Skeletal muscle satellite cell (primary cell): ENCODE measurements at regions not wholly inside any gene's neighbourhood (a gene's known extent, or its start where the extent isn't known, plus 50 kb on each side); places are given as distances from the start of the nearest gene placed in this dataset.
"Not testable (repeated sequence)": the region's sequence is repeated elsewhere in the genome, so short reads cannot be mapped to it uniquely, and the experiment has no call there.

ENCODE experiments used
- H3K27me3 ChIP-seq: 2 replicates; pipeline ENCODE4 v1.7.0; 2013; ENCODE audit warnings: low read length; ENCODE audit not compliant: control insufficient read depth, insufficient read depth
- H3K36me3 ChIP-seq: 2 replicates; pipeline ENCODE4 v1.7.0; 2013; ENCODE audit warnings: mild to moderate bottlenecking, control low read depth, low read length; ENCODE audit not compliant: insufficient read depth
- H3K4me1 ChIP-seq: 2 replicates; pipeline ENCODE4 v1.7.0; 2013; ENCODE audit warnings: low read length; ENCODE audit not compliant: control insufficient read depth, insufficient read depth
- H3K4me2 ChIP-seq: 2 replicates; pipeline ENCODE4 v1.7.0; 2013; ENCODE audit warnings: mild to moderate bottlenecking, low read length
- H3K4me3 ChIP-seq: 2 replicates; pipeline ENCODE4 v1.7.0; 2013; ENCODE audit warnings: low read length
- H3K9ac ChIP-seq: 2 replicates; pipeline ENCODE4 v1.7.0; 2013; ENCODE audit warnings: mild to moderate bottlenecking, low read depth, low read length, moderate library complexity
- H3K9me3 ChIP-seq: replicated peaks from 2 replicates; pipeline ENCODE4 v1.7.0; 2013; ENCODE audit warnings: mild to moderate bottlenecking, control low read depth, low read length

- Histone ChIP-seq H3K4me1 (peaks cover 21% of the 10 kb centered on the region), H3K27me3 (no peaks in the 10 kb centered on the region), H3K9me3 (no peaks in the 10 kb centered on the region), H3K36me3 (no peaks in the 10 kb centered on the region), H3K4me2 (no peak overlapping the region), H3K4me3 (no peak overlapping the region), H3K9ac (no peak overlapping the region)
Observed at GRCh38 chr9:104992659-104993058, 64.7 kb upstream of the ABCA1 start.

GRCh38 chr9:104993291-104993963 is 65.5 kb upstream of the ABCA1 start:
- Histone ChIP-seq H3K27me3 (no peaks in the 10 kb centered on the region), H3K4me3 (no peak overlapping the region), H3K9ac (no peak overlapping the region), H3K4me1 (peaks cover 21% of the 10 kb centered on the region), H3K4me2 (peak overlapping the region; percentile 22), H3K36me3 (no peaks in the 10 kb centered on the region), H3K9me3 (no peaks in the 10 kb centered on the region)

- no peak overlapping the region for H3K4me3 ChIP-seq
- H3K4me2 ChIP-seq, result no peak overlapping the region
- no peaks in the 10 kb centered on the region for H3K9me3 ChIP-seq
- no peaks in the 10 kb centered on the region for H3K36me3 ChIP-seq
- no peaks in the 10 kb centered on the region for H3K27me3 ChIP-seq
- peaks cover 9% of the 10 kb centered on the region for H3K4me1 ChIP-seq
- no peak overlapping the region for H3K9ac ChIP-seq
Observed at GRCh38 chr9:104997536-104997935, 69.6 kb upstream of the ABCA1 start.

GRCh38 chr9:104999136-104999535 is 71.2 kb upstream of the ABCA1 start:
- Histone ChIP-seq H3K9me3 (no peaks in the 10 kb centered on the region), H3K9ac (no peak overlapping the region), H3K4me3 (no peak overlapping the region), H3K36me3 (no peaks in the 10 kb centered on the region), H3K4me1 (no peaks in the 10 kb centered on the region), H3K27me3 (no peaks in the 10 kb centered on the region), H3K4me2 (no peak overlapping the region)

GRCh38 chr9:105000529-105000928 is 72.6 kb upstream of the ABCA1 start:
- H3K9ac ChIP-seq, H3K9me3 ChIP-seq, H3K36me3 ChIP-seq, H3K4me3 ChIP-seq, H3K4me1 ChIP-seq, H3K4me2 ChIP-seq, H3K27me3 ChIP-seq: not testable (repeated sequence)

GRCh38 chr9:105004466-105005090 is 76.6 kb upstream of the ABCA1 start:
- no peaks in the 10 kb centered on the region for H3K36me3 ChIP-seq
- no peak overlapping the region for H3K9ac ChIP-seq
- no peaks in the 10 kb centered on the region for H3K9me3 ChIP-seq
- peaks cover 18% of the 10 kb centered on the region for H3K4me1 ChIP-seq
- no peak overlapping the region for H3K4me3 ChIP-seq
- no peaks in the 10 kb centered on the region for H3K27me3 ChIP-seq
- H3K4me2 ChIP-seq, result no peak overlapping the region

GRCh38 chr9:105005186-105005585 is 77.2 kb upstream of the ABCA1 start:
- Histone ChIP-seq H3K4me1 (peaks cover 18% of the 10 kb centered on the region), H3K27me3 (no peaks in the 10 kb centered on the region), H3K9me3 (no peaks in the 10 kb centered on the region), H3K4me2 (no peak overlapping the region), H3K4me3 (no peak overlapping the region), H3K36me3 (no peaks in the 10 kb centered on the region), H3K9ac (no peak overlapping the region)

GRCh38 chr9:105006514-105006913 is 78.6 kb upstream of the ABCA1 start:
- H3K27me3 ChIP-seq, result no peaks in the 10 kb centered on the region
- H3K4me2 ChIP-seq, result peak overlapping the region; percentile 47
- no peaks in the 10 kb centered on the region for H3K36me3 ChIP-seq
- no peak overlapping the region for H3K4me3 ChIP-seq
- H3K9ac ChIP-seq, result no peak overlapping the region
- H3K9me3 ChIP-seq, result no peaks in the 10 kb centered on the region
- H3K4me1 ChIP-seq, result peaks cover 18% of the 10 kb centered on the region

- Histone ChIP-seq H3K9ac (peak overlapping the region; percentile 70), H3K9me3 (no peaks in the 10 kb centered on the region), H3K4me3 (peak overlapping the region; percentile 38), H3K27me3 (no peaks in the 10 kb centered on the region), H3K4me2 (peak overlapping the region; percentile 71), H3K36me3 (no peaks in the 10 kb centered on the region), H3K4me1 (peaks cover 18% of the 10 kb centered on the region)
Observed at GRCh38 chr9:105007143-105007542, 79.2 kb upstream of the ABCA1 start.

- H3K9ac ChIP-seq, H3K36me3 ChIP-seq, H3K9me3 ChIP-seq, H3K27me3 ChIP-seq, H3K4me3 ChIP-seq, H3K4me2 ChIP-seq: not testable (repeated sequence)
- H3K4me1 ChIP-seq, result peaks cover 18% of the 10 kb centered on the region
Observed at GRCh38 chr9:105010089-105010488, 82.1 kb upstream of the ABCA1 start.

GRCh38 chr9:105021917-105022316 is 94.0 kb upstream of the ABCA1 start:
- no peaks in the 10 kb centered on the region for H3K36me3 ChIP-seq
- H3K4me3 ChIP-seq, result no peak overlapping the region
- no peaks in the 10 kb centered on the region for H3K4me1 ChIP-seq
- H3K4me2 ChIP-seq, result no peak overlapping the region
- peaks cover 3% of the 10 kb centered on the region for H3K27me3 ChIP-seq
- H3K9me3 ChIP-seq, result no peaks in the 10 kb centered on the region
- no peak overlapping the region for H3K9ac ChIP-seq

GRCh38 chr9:105022545-105022944 is 94.6 kb upstream of the ABCA1 start:
- not testable (repeated sequence) for H3K9me3 ChIP-seq, H3K27me3 ChIP-seq, H3K4me1 ChIP-seq, H3K4me2 ChIP-seq, H3K36me3 ChIP-seq, H3K4me3 ChIP-seq, H3K9ac ChIP-seq
